Sigmoid colon (tissue), 4 donors: ENCODE measurements at regions not wholly inside any gene's neighbourhood (a gene's known extent, or its start where the extent isn't known, plus 50 kb on each side); places are given as distances from the start of the nearest gene placed in this dataset.

Experiments
- EP300 ChIP-seq, 4 donors: sonication (generic); formaldehyde crosslinking; IDR thresholded peaks; one replicate each; pipeline ENCODE4 v1.6.1; 2017; ENCODE audit warnings: antibody characterized with exemption in 4 of 4
- TF ChIP-seq, protein P1 (sequence below), 4 experiments: fragments of 450-650 bp in 3 of 4; fragments of 200-600 bp in 1 of 4; IDR thresholded peaks; one replicate each; pipeline ENCODE4 v1.5.1; 2016 to 2019; ENCODE audit warnings: antibody characterized with exemption in 4 of 4, mild to moderate bottlenecking in 3 of 4, moderate library complexity in 2 of 4

DNA sequence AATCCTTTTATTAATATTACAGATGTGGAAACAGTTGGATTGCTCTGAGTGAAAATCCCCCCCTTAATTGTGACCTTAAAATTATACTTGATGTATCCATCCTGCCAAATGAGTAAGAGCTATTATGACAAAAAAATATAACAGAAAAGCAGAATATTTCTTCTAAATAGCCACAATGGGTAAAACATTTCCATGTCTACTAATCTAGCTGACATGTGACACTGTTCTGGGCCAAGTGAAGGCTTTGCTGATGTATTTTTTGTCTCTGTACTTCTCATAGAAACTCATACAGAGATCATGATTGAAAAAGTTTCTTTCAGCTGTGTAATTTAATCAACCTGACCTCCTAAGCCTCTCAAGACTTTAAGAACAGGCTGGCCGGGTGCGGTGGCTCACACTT is 569.1 kb upstream of the ZFP42 start:
- TF ChIP-seq, protein P1, sequence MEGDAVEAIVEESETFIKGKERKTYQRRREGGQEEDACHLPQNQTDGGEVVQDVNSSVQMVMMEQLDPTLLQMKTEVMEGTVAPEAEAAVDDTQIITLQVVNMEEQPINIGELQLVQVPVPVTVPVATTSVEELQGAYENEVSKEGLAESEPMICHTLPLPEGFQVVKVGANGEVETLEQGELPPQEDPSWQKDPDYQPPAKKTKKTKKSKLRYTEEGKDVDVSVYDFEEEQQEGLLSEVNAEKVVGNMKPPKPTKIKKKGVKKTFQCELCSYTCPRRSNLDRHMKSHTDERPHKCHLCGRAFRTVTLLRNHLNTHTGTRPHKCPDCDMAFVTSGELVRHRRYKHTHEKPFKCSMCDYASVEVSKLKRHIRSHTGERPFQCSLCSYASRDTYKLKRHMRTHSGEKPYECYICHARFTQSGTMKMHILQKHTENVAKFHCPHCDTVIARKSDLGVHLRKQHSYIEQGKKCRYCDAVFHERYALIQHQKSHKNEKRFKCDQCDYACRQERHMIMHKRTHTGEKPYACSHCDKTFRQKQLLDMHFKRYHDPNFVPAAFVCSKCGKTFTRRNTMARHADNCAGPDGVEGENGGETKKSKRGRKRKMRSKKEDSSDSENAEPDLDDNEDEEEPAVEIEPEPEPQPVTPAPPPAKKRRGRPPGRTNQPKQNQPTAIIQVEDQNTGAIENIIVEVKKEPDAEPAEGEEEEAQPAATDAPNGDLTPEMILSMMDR (IDR thresholded peaks at IDR 0.05), result no peak
- TF ChIP-seq EP300 (IDR thresholded peaks at IDR 0.05), result no peak
